HG02852 (cell line): ENCODE measurements at regions not wholly inside any gene's neighbourhood (a gene's known extent, or its start where the extent isn't known, plus 50 kb on each side); places are given as distances from the start of the nearest gene placed in this dataset.

Source experiments
- ATAC-seq: cut with Tn5 transposase; IDR thresholded peaks from one replicate; pipeline ENCODE4 v1.9.1; 2021; ENCODE audit warnings: mild to moderate bottlenecking, moderate library complexity; ENCODE audit not compliant: unreplicated experiment

- ATAC-seq, result no peak
Observed at GRCh38 chr5:51748647-51749046, 365.4 kb downstream of the ISL1 start.
